SW480 (cell line): ENCODE measurements at regions not wholly inside any gene's neighbourhood (a gene's known extent, or its start where the extent isn't known, plus 50 kb on each side); places are given as distances from the start of the nearest gene placed in this dataset.
"Not testable (repeated sequence)": the region's sequence is repeated elsewhere in the genome, so short reads cannot be mapped to it uniquely, and the experiment has no call there.

Source experiments
- DNase-seq: peaks from one replicate; pipeline ENCODE4 v3.0.0-alpha.2; 2016; ENCODE audit warnings: low spot score

- no peak for DNase-seq
These were observed 318.1 kb upstream of the IGF1R start for GRCh38 chr15:98330258-98330657.

- DNase-seq, result no peak
These were observed 317.5 kb upstream of the IGF1R start for GRCh38 chr15:98330692-98331435.

GRCh38 chr15:98331676-98332075 lies 316.7 kb upstream of the IGF1R start:
- DNase-seq, result no peak

- DNase-seq, result no peak
These were observed 315.1 kb upstream of the IGF1R start for GRCh38 chr15:98333251-98333650.

GRCh38 chr15:98342911-98343310 lies 305.4 kb upstream of the IGF1R start:
- DNase-seq, result no peak

GRCh38 chr15:98344591-98344990 lies 303.7 kb upstream of the IGF1R start:
- DNase-seq, result no peak

GRCh38 chr15:98347001-98347400 lies 301.3 kb upstream of the IGF1R start:
- DNase-seq, result no peak

GRCh38 chr15:98347866-98348265 lies 300.5 kb upstream of the IGF1R start:
- DNase-seq, result no peak

GRCh38 chr15:98350276-98350675 lies 298.1 kb upstream of the IGF1R start:
- DNase-seq, result no peak

GRCh38 chr15:98358274-98358673 lies 290.1 kb upstream of the IGF1R start:
- not testable (repeated sequence) for DNase-seq

- no peak for DNase-seq
These were observed 289.4 kb upstream of the IGF1R start for GRCh38 chr15:98358971-98359370.

GRCh38 chr15:98363416-98363815 lies 284.9 kb upstream of the IGF1R start:
- DNase-seq, result no peak

- no peak for DNase-seq
These were observed 284.4 kb upstream of the IGF1R start for GRCh38 chr15:98363955-98364354.

- DNase-seq, result no peak
These were observed 279.1 kb upstream of the IGF1R start for GRCh38 chr15:98369081-98369716.

- DNase-seq, result no peak
These were observed 272.6 kb upstream of the IGF1R start for GRCh38 chr15:98375513-98376340.

- no peak for DNase-seq
These were observed 267.6 kb upstream of the IGF1R start for GRCh38 chr15:98380721-98381120.

- no peak for DNase-seq
These were observed 266.9 kb upstream of the IGF1R start for GRCh38 chr15:98381446-98381845.

- DNase-seq, result no peak
These were observed 266.2 kb upstream of the IGF1R start for GRCh38 chr15:98382139-98382538.

GRCh38 chr15:98383571-98383970 lies 264.8 kb upstream of the IGF1R start:
- DNase-seq, result no peak

- no peak for DNase-seq
These were observed 263.9 kb upstream of the IGF1R start for GRCh38 chr15:98384328-98385029.

- no peak for DNase-seq
These were observed 262.5 kb upstream of the IGF1R start for GRCh38 chr15:98385752-98386381.

- DNase-seq, result no peak
These were observed 261.8 kb upstream of the IGF1R start for GRCh38 chr15:98386561-98386960.
